Transverse colon (tissue), 4 donors: ENCODE measurements at regions not wholly inside any gene's neighbourhood (a gene's known extent, or its start where the extent isn't known, plus 50 kb on each side); places are given as distances from the start of the nearest gene placed in this dataset.
A peak's percentile ranks its signal among the peaks of the same experiment; 100 is the strongest.

Experiments
- DNase-seq: peaks from one replicate; pipeline ENCODE4 v3.0.0-alpha.2; 2019
- H3K27ac ChIP-seq, 4 donors: fragments of 200-600 bp; sonication (generic); 2 replicates each; pipeline ENCODE4 v1.5.1; 2016 to 2018; ENCODE audit warnings: inconsistent platforms in 4 of 4
- H3K27me3 ChIP-seq: fragments of 200-600 bp; sonication (generic); 2 replicates; pipeline ENCODE4 v1.5.1; 2017; ENCODE audit warnings: inconsistent platforms
- H3K36me3 ChIP-seq, 4 donors: fragments of 200-600 bp; sonication (generic); 2 replicates each; pipeline ENCODE4 v1.5.1; 2017 to 2019; ENCODE audit warnings: inconsistent platforms in 4 of 4
- H3K4me1 ChIP-seq, 4 donors: fragments of 200-600 bp; sonication (generic); 2 replicates each; pipeline ENCODE4 v1.5.1; 2017 to 2020; ENCODE audit warnings: inconsistent platforms in 4 of 4
- H3K4me3 ChIP-seq, 4 donors: fragments of 200-600 bp; sonication (generic); 1 replicate in 1 of 4; 2 replicates in 3 of 4; pipeline versions ENCODE4 v1.5.1 to v1.6.1; 2017 to 2019; ENCODE audit warnings: inconsistent platforms in 4 of 4
- H3K9me3 ChIP-seq, 2 donors: fragments of 200-600 bp; sonication (generic); 2 replicates each; pipeline ENCODE4 v1.5.1; 2017 to 2019; ENCODE audit warnings: inconsistent platforms in 2 of 2
- EP300 ChIP-seq: sonication (generic); formaldehyde crosslinking; IDR thresholded peaks from one replicate; pipeline ENCODE4 v1.6.1; 2017; ENCODE audit warnings: antibody characterized with exemption, low read depth
- POLR2A ChIP-seq: fragments of 450-650 bp; IDR thresholded peaks from one replicate; pipeline ENCODE4 v1.6.1; 2016; ENCODE audit warnings: antibody characterized with exemption, mild to moderate bottlenecking, moderate library complexity
- POLR2AphosphoS5 ChIP-seq, 3 donors: sonication (generic); formaldehyde crosslinking; IDR thresholded peaks; one replicate each; pipeline ENCODE4 v1.6.1; 2016; ENCODE audit warnings: antibody characterized with exemption in 3 of 3
- WGBS, 2 donors: methylation state at CpG; one replicate each; pipeline ENCODE4 v1.1.5; 2018; ENCODE audit warnings: low coverage in 1 of 2; 5-methylcytosine and 5-hydroxymethylcytosine counted together
- in situ Hi-C, 4 donors: fragments of 200-750 bp; cut with MboI; loops; one replicate each; pipeline versions ENCODE4 v1.15.0 to v1.15.1; 2017; ENCODE audit warnings: low sequenced_read_pairs in 3 of 4, low pct_ligation_motif_present in 1 of 4, low pct_unique_long_range_greater_than_20kb in 1 of 4
- intact Hi-C: fragments of 100-400 bp; cut with DNase I; formaldehyde crosslinking; loops from one replicate; pipeline ENCODE4 v1.15.1; 2023; ENCODE audit warnings: low total_unique reads
- TF ChIP-seq, protein P1 (sequence below), 5 experiments: fragments of 200-600 bp in 3 of 5; fragments of 450-650 bp in 2 of 5; sonication (generic) in 3 of 5; IDR thresholded peaks; 1 replicate in 2 of 5; 2 replicates in 3 of 5; pipeline ENCODE4 v1.5.1; 2016 to 2017; ENCODE audit warnings: antibody characterized with exemption in 5 of 5, inconsistent platforms in 3 of 5, mild to moderate bottlenecking in 2 of 5, moderate library complexity in 1 of 5

DNA sequence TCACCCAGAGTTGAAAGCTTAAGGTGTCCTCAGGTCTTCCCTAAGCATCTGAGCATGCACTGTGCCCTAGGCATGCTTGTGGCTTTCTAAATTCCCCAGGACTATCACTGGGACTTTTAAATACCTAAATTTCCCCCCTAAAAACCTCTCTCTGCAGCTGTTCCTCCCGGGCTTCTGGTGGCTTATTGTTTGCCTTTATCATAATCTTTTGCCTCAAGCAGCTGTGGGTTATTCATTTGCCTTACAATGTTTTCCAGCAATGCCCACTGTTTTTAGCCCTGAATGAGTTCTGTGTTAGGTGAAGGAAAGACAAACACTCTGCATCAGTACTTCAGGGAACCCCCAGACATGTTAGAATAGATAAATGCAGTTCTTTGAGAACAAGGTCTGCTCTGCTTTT lies 455.0 kb downstream of the ZIC3 start:
- DNase-seq = no peak
- H3K27ac ChIP-seq = no peak overlapping the region
- TF ChIP-seq, protein P1, sequence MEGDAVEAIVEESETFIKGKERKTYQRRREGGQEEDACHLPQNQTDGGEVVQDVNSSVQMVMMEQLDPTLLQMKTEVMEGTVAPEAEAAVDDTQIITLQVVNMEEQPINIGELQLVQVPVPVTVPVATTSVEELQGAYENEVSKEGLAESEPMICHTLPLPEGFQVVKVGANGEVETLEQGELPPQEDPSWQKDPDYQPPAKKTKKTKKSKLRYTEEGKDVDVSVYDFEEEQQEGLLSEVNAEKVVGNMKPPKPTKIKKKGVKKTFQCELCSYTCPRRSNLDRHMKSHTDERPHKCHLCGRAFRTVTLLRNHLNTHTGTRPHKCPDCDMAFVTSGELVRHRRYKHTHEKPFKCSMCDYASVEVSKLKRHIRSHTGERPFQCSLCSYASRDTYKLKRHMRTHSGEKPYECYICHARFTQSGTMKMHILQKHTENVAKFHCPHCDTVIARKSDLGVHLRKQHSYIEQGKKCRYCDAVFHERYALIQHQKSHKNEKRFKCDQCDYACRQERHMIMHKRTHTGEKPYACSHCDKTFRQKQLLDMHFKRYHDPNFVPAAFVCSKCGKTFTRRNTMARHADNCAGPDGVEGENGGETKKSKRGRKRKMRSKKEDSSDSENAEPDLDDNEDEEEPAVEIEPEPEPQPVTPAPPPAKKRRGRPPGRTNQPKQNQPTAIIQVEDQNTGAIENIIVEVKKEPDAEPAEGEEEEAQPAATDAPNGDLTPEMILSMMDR (IDR thresholded peaks at IDR 0.05) = no peak
- TF ChIP-seq POLR2A (no peak), EP300 (no peak), POLR2AphosphoS5 (IDR thresholded peaks at IDR 0.05) (no peak)
- no peaks in the 10 kb centered on the region for H3K36me3 ChIP-seq
- no peak overlapping the region for H3K4me3 ChIP-seq
- intact Hi-C loops = no loop called here
- H3K4me1 ChIP-seq = no peaks in the 10 kb centered on the region
- WGBS, 2 donors = 11% methylated on average over 1 of the region's 1 CpG; no CpG with 5 or more reads in 1 of the 2 donors
- H3K27me3 ChIP-seq = no peaks in the 10 kb centered on the region
- H3K9me3 ChIP-seq = no peaks in the 10 kb centered on the region
- in situ Hi-C loops = no loop called here

GRCh38 chrX:138026211-138026610 lies 460.3 kb downstream of the ZIC3 start:
- in situ Hi-C loops (no loop called here), intact Hi-C loops (no loop called here)
- no peak for DNase-seq
- TF ChIP-seq, protein P1 (IDR thresholded peaks at IDR 0.05) = peak in 2 of 5 experiments; percentile 13 to 24
- TF ChIP-seq POLR2A = no peak
- Histone ChIP-seq H3K36me3 (no peaks in the 10 kb centered on the region), H3K4me1 (no peaks in the 10 kb centered on the region), H3K9me3 (no peaks in the 10 kb centered on the region), H3K4me3 (no peak overlapping the region), H3K27ac (no peak overlapping the region), H3K27me3 (no peaks in the 10 kb centered on the region)
- 56% methylated on average over 1 of the region's 1 CpG; no CpG with 5 or more reads in 1 of the 2 donors for WGBS, 2 donors

GRCh38 chrX:138031715-138032114 lies 465.8 kb downstream of the ZIC3 start:
- no peaks in the 10 kb centered on the region for H3K4me1 ChIP-seq
- no peak for DNase-seq
- TF ChIP-seq POLR2AphosphoS5 (IDR thresholded peaks at IDR 0.05) (no peak), EP300 (no peak), POLR2A (no peak)
- no peaks in the 10 kb centered on the region for H3K36me3 ChIP-seq
- H3K27ac ChIP-seq = no peak overlapping the region
- H3K4me3 ChIP-seq = no peak overlapping the region
- no peaks in the 10 kb centered on the region for H3K27me3 ChIP-seq
- intact Hi-C loops = no loop called here
- no peaks in the 10 kb centered on the region for H3K9me3 ChIP-seq
- in situ Hi-C loops = no loop called here

- no peak for DNase-seq
- Histone ChIP-seq H3K9me3 (no peaks in the 10 kb centered on the region), H3K27me3 (no peaks in the 10 kb centered on the region), H3K4me1 (no peaks in the 10 kb centered on the region), H3K27ac (no peak overlapping the region), H3K36me3 (no peaks in the 10 kb centered on the region), H3K4me3 (no peak overlapping the region)
- TF ChIP-seq, protein P1 (IDR thresholded peaks at IDR 0.05) = no peak
- TF ChIP-seq POLR2A (no peak), EP300 (no peak), POLR2AphosphoS5 (IDR thresholded peaks at IDR 0.05) (no peak)
- intact Hi-C loops = no loop called here
- 20 to 71% methylated on average over 1 of the region's 1 CpG for WGBS, 2 donors
- in situ Hi-C loops = no loop called here
Observed at GRCh38 chrX:138034136-138034535, 468.2 kb downstream of the ZIC3 start.

DNA sequence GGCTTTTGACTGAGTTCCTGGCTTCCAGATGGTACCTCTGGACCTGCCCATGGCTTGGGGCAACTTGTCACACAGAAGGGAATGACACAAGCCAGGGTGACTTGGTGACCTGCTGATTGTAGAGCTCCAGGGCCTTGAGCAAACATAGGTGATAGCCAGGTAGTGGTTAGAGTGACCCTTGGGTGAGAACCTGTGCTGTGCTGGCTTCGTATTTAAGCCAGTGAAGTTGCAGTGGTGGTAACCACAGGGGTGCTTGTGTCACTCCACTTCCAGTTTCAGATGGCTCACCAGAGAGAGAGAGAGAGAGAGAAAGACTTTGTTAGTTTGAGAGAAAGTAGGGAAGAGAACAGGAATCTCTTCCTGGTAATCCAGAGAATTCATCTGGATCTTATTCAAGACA lies 471.6 kb downstream of the ZIC3 start:
- DNase-seq = no peak
- Histone ChIP-seq H3K4me3 (no peak overlapping the region), H3K36me3 (no peaks in the 10 kb centered on the region), H3K27ac (no peak overlapping the region), H3K9me3 (no peaks in the 10 kb centered on the region), H3K4me1 (no peaks in the 10 kb centered on the region), H3K27me3 (no peaks in the 10 kb centered on the region)
- intact Hi-C loops (no loop called here), in situ Hi-C loops (no loop called here)
- WGBS, 2 donors = 53% methylated on average over 1 of the region's 1 CpG; no CpG with 5 or more reads in 1 of the 2 donors
- TF ChIP-seq, protein P1 (IDR thresholded peaks at IDR 0.05) = no peak
